CD4-positive, alpha-beta T cell treated with Interleukin-6 at 100 ng/mL for 8 hours (primary cell): ENCODE measurements at regions not wholly inside any gene's neighbourhood (a gene's known extent, or its start where the extent isn't known, plus 50 kb on each side); places are given as distances from the start of the nearest gene placed in this dataset.
"Not testable (repeated sequence)": the region's sequence is repeated elsewhere in the genome, so short reads cannot be mapped to it uniquely, and the experiment has no call there.

Experiments used
- DNase-seq: peaks from one replicate; pipeline ENCODE4 v3.0.0-alpha.2; 2020; ENCODE audit warnings: mixed read lengths, low spot score

GRCh38 chr5:133881576-133882388 lies 86.6 kb downstream of the C5orf15 start:
- DNase-seq: no peak

- DNase-seq: no peak
Observed at GRCh38 chr5:133878236-133878555, 90.2 kb downstream of the C5orf15 start.

GRCh38 chr5:133877351-133878235 lies 90.8 kb downstream of the C5orf15 start:
- DNase-seq: no peak

- DNase-seq: no peak
Observed at GRCh38 chr5:133876266-133876665, 92.2 kb downstream of the C5orf15 start.

- no peak for DNase-seq
Observed at GRCh38 chr5:133875179-133875578, 93.2 kb downstream of the C5orf15 start.

GRCh38 chr5:133873449-133873848 lies 95.0 kb downstream of the C5orf15 start:
- DNase-seq: no peak

- DNase-seq: no peak
Observed at GRCh38 chr5:133870661-133871060, 97.8 kb downstream of the C5orf15 start.

- DNase-seq: no peak
Observed at GRCh38 chr5:133869519-133870335, 98.7 kb downstream of the C5orf15 start.

GRCh38 chr5:133868946-133869518 lies 99.4 kb downstream of the C5orf15 start:
- DNase-seq: peak; percentile 54

- no peak for DNase-seq
Observed at GRCh38 chr5:133867851-133868545, 100.4 kb downstream of the C5orf15 start.

- no peak for DNase-seq
Observed at GRCh38 chr5:133867341-133867740, 101.1 kb downstream of the C5orf15 start.

GRCh38 chr5:133866903-133867245 lies 101.6 kb downstream of the C5orf15 start:
- no peak for DNase-seq

GRCh38 chr5:133866160-133866902 lies 102.1 kb downstream of the C5orf15 start:
- no peak for DNase-seq

GRCh38 chr5:133865113-133865512 lies 103.3 kb downstream of the C5orf15 start:
- DNase-seq: no peak

- DNase-seq: no peak
Observed at GRCh38 chr5:133864711-133865110, 103.7 kb downstream of the C5orf15 start.

- DNase-seq: no peak
Observed at GRCh38 chr5:133863857-133864585, 104.4 kb downstream of the C5orf15 start.

- DNase-seq: no peak
Observed at GRCh38 chr5:133861161-133861737, 107.2 kb downstream of the C5orf15 start.

- no peak for DNase-seq
Observed at GRCh38 chr5:133859073-133859472, 109.4 kb downstream of the C5orf15 start.

GRCh38 chr5:133857595-133858313 lies 110.7 kb downstream of the C5orf15 start:
- DNase-seq: not testable (repeated sequence)
